WTC11 (cell line): ENCODE measurements at regions not wholly inside any gene's neighbourhood (a gene's known extent, or its start where the extent isn't known, plus 50 kb on each side); places are given as distances from the start of the nearest gene placed in this dataset.

Source experiments
- ATAC-seq: fragments of 200-7000 bp; cut with Tn5 transposase; 2 replicates; pipeline ENCODE4 v1.10.0; 2021; ENCODE audit warnings: mild to moderate bottlenecking, moderate library complexity
- CTCF ChIA-PET: fragments of 300-600 bp; sonication (Branson Sonifier 250); formaldehyde crosslinking; loops from one replicate; lab custom pipeline; 2021; ENCODE audit warnings: antibody characterized with exemption; lab: Charles Lee
- POLR2A ChIA-PET: fragments of 350-600 bp; sonication (Branson Sonifier 250); formaldehyde crosslinking; loops from one replicate; lab custom pipeline; 2021; ENCODE audit warnings: antibody characterized with exemption; lab: Charles Lee
- DNase-seq: peaks from one replicate; pipeline ENCODE4 v3.0.0; 2021; ENCODE audit warnings: low spot score
- H3K27ac Mint-ChIP-seq: 2 replicates; pipeline ENCODE4 v1.8.0; 2021; ENCODE audit warnings: mixed read lengths
- H3K27me3 Mint-ChIP-seq: 2 replicates; pipeline ENCODE4 v1.8.0; 2021; ENCODE audit warnings: low read depth, mild to moderate bottlenecking, moderate library complexity, mixed read lengths
- H3K36me3 Mint-ChIP-seq: 2 replicates; pipeline ENCODE4 v1.8.0; 2021; ENCODE audit warnings: mixed read lengths
- H3K4me1 Mint-ChIP-seq: 2 replicates; pipeline ENCODE4 v1.8.0; 2022; ENCODE audit warnings: mixed read lengths
- H3K4me3 Mint-ChIP-seq: 2 replicates; pipeline ENCODE4 v1.8.0; 2021; ENCODE audit warnings: mild to moderate bottlenecking, moderate library complexity, mixed read lengths
- H3K9me3 Mint-ChIP-seq: 2 replicates; pipeline ENCODE4 v1.8.0; 2021; ENCODE audit warnings: mixed read lengths
- ARID4B ChIP-seq: sonication (generic); formaldehyde crosslinking; IDR thresholded peaks from 2 replicates; pipeline ENCODE4 v1.8.0; 2023; ENCODE audit warnings: missing genetic modification reagents, mild to moderate bottlenecking, borderline replicate concordance
- CDX4 ChIP-seq: fragments of 250-450 bp; sonication (Bioruptor Pico); IDR thresholded peaks from 2 replicates; pipeline ENCODE4 v1.9.0; 2021; ENCODE audit warnings: moderate library complexity, mild to moderate bottlenecking, inconsistent platforms, borderline replicate concordance
- E2F1 ChIP-seq: sonication (generic); formaldehyde crosslinking; IDR thresholded peaks from 2 replicates; pipeline ENCODE4 v1.8.0; 2022; ENCODE audit warnings: mild to moderate bottlenecking, missing genetic modification reagents
- E2F4 ChIP-seq: sonication (generic); formaldehyde crosslinking; IDR thresholded peaks from 2 replicates; pipeline ENCODE4 v1.8.1; 2022; ENCODE audit warnings: low read depth, mild to moderate bottlenecking, moderate library complexity, missing genetic modification reagents, borderline replicate concordance
- E2F5 ChIP-seq: sonication (generic); formaldehyde crosslinking; IDR thresholded peaks from 2 replicates; pipeline ENCODE4 v1.8.1; 2022; ENCODE audit warnings: mild to moderate bottlenecking, moderate library complexity, missing genetic modification reagents
- ERG ChIP-seq: fragments of 250-450 bp; sonication (Bioruptor Pico); IDR thresholded peaks from 2 replicates; pipeline ENCODE4 v1.8.0; 2021; ENCODE audit warnings: mild to moderate bottlenecking
- GRHL2 ChIP-seq: fragments of 250-450 bp; sonication (Bioruptor Pico); IDR thresholded peaks from 2 replicates; pipeline ENCODE4 v1.8.0; 2022; ENCODE audit warnings: mild to moderate bottlenecking, moderate library complexity; ENCODE audit not compliant: insufficient replicate concordance, severe bottlenecking
- JUN ChIP-seq: sonication (generic); formaldehyde crosslinking; IDR thresholded peaks from 2 replicates; pipeline ENCODE4 v1.8.0; 2023; ENCODE audit warnings: mild to moderate bottlenecking, missing genetic modification reagents
- MXD4 ChIP-seq: fragments of 250-450 bp; sonication (Bioruptor Pico); IDR thresholded peaks from 2 replicates; pipeline ENCODE4 v1.8.0; 2021; ENCODE audit warnings: mild to moderate bottlenecking, moderate library complexity, borderline replicate concordance
- NR3C1 ChIP-seq: sonication (generic); formaldehyde crosslinking; conservative IDR thresholded peaks from 2 replicates; pipeline ENCODE4 v1.8.1; 2023; ENCODE audit warnings: low read depth, mild to moderate bottlenecking, missing genetic modification reagents
- RORB ChIP-seq: fragments of 250-450 bp; sonication (Bioruptor Pico); IDR thresholded peaks from 2 replicates; pipeline ENCODE4 v1.9.0; 2021; ENCODE audit warnings: mild to moderate bottlenecking
- SMAD3 ChIP-seq: sonication (generic); formaldehyde crosslinking; IDR thresholded peaks from 2 replicates; pipeline ENCODE4 v1.8.0; 2022; ENCODE audit warnings: missing genetic modification reagents, mild to moderate bottlenecking, borderline replicate concordance
- SMAD4 ChIP-seq: sonication (generic); formaldehyde crosslinking; IDR thresholded peaks from 2 replicates; pipeline ENCODE4 v1.8.0; 2022; ENCODE audit warnings: mild to moderate bottlenecking, missing genetic modification reagents
- SOX15 ChIP-seq: fragments of 250-450 bp; sonication (Bioruptor Pico); IDR thresholded peaks from 2 replicates; pipeline ENCODE4 v1.9.0; 2021; ENCODE audit warnings: mild to moderate bottlenecking
- ZNF281 ChIP-seq: sonication (generic); formaldehyde crosslinking; IDR thresholded peaks from 2 replicates; pipeline ENCODE4 v1.8.0; 2023; ENCODE audit warnings: mild to moderate bottlenecking, missing genetic modification reagents
- ZNF512 ChIP-seq: sonication (generic); formaldehyde crosslinking; IDR thresholded peaks from 2 replicates; pipeline ENCODE4 v1.8.1; 2022; ENCODE audit warnings: missing genetic modification reagents, borderline replicate concordance

- no peak for ATAC-seq
Observed at GRCh38 chrX:69388526-69388925, 115.6 kb upstream of the NALF2 start.

More at GRCh38 chrX:69388526-69388925, 115.6 kb upstream of the NALF2 start:
- H3K27me3 Mint-ChIP-seq: peaks cover 31% of the 10 kb centered on the region
- H3K4me1 Mint-ChIP-seq: peaks cover 21% of the 10 kb centered on the region
- DNase-seq: no peak
- H3K4me3 Mint-ChIP-seq: no peak overlapping the region
- H3K36me3 Mint-ChIP-seq: no peaks in the 10 kb centered on the region
- ChIA-PET POLR2A (no interaction called here), CTCF (interaction anchor here (1.1 to 2.5 kb wide), 8 partner anchors 11 to 560 kb away, joined by 3 to 49 read pairs (median 5); partner anchors contain the start of gene EFNB1)
- TF ChIP-seq NR3C1 (CRISPR knock-in tag) (no peak), CDX4 (CRISPR knock-in tag) (no peak), ARID4B (no peak), SOX15 (CRISPR knock-in tag) (no peak), JUN (CRISPR knock-in tag) (no peak), E2F5 (CRISPR knock-in tag) (no peak), MXD4 (CRISPR knock-in tag) (no peak), SMAD3 (no peak), RORB (CRISPR knock-in tag) (no peak), ZNF512 (CRISPR knock-in tag) (no peak), GRHL2 (CRISPR knock-in tag) (no peak), E2F4 (CRISPR knock-in tag) (no peak), SMAD4 (CRISPR knock-in tag) (no peak), ERG (CRISPR knock-in tag) (no peak), E2F1 (CRISPR knock-in tag) (no peak), ZNF281 (CRISPR knock-in tag) (no peak)
- H3K27ac Mint-ChIP-seq: no peak overlapping the region
- no peaks in the 10 kb centered on the region for H3K9me3 Mint-ChIP-seq
